ENCODE measurements at regions not wholly inside any gene's neighbourhood (a gene's known extent, or its start where the extent isn't known, plus 50 kb on each side); places are given as distances from the start of the nearest gene placed in this dataset.

DNA sequence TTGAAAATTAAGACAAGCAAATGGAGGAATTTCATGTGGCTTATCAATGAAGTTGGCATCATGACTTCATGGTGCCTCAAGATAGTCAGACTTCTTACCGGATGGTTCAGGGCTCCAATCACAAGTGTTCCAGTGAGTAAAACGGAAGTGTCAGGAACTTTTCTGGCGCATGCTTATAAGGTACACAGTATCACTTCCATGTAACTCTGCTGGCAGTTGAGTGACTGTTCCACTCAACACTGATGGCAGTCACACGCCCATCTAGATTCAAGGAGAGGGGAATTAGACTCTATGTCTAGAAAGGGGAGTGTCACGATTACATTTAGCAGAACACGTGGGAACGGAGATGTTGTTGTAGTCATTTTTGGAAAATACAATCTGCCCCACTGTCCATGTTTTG, 114.3 kb downstream of the KCTD15 start:
- H3K27me3 ChIP-seq (ENCODE audit: control insufficient read depth, insufficient read depth, low read length) = peaks cover 11% of the 10 kb centered on the region
- TF ChIP-seq, protein P1, sequence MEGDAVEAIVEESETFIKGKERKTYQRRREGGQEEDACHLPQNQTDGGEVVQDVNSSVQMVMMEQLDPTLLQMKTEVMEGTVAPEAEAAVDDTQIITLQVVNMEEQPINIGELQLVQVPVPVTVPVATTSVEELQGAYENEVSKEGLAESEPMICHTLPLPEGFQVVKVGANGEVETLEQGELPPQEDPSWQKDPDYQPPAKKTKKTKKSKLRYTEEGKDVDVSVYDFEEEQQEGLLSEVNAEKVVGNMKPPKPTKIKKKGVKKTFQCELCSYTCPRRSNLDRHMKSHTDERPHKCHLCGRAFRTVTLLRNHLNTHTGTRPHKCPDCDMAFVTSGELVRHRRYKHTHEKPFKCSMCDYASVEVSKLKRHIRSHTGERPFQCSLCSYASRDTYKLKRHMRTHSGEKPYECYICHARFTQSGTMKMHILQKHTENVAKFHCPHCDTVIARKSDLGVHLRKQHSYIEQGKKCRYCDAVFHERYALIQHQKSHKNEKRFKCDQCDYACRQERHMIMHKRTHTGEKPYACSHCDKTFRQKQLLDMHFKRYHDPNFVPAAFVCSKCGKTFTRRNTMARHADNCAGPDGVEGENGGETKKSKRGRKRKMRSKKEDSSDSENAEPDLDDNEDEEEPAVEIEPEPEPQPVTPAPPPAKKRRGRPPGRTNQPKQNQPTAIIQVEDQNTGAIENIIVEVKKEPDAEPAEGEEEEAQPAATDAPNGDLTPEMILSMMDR (IDR thresholded peaks at IDR 0.05; ENCODE audit: insufficient read depth, low read length, poor library complexity, severe bottlenecking) = no peak
- DNase-seq (ENCODE audit: low read depth) = no peak

DNA sequence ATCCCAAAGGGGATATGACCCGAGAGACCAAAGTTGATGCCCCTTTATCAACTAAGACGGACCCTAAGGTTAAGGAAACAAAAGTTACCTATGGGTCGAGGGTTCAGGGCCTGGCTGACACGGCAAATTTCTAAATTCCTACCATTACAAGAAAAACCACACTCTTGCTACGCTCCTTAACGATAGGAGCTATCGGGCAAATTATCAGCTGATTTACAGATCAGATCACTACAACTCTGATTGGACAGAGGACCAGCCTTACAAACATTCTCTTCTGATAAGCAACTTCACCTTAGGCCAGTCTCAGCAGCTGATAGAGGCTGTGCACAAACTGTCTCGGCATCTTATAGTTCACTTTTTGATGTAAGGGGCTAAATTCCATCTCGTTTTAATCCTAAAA, 117.9 kb downstream of the KCTD15 start:
- DNase-seq (ENCODE audit: low read depth) = no peak
- TF ChIP-seq, protein P1 (IDR thresholded peaks at IDR 0.05; ENCODE audit: insufficient read depth, low read length, poor library complexity, severe bottlenecking) = no peak
- H3K4me3 ChIP-seq (ENCODE audit: low read depth, low read length) = no peak overlapping the region
- no peaks in the 10 kb centered on the region for H3K27me3 ChIP-seq (ENCODE audit: control insufficient read depth, insufficient read depth, low read length)
- no peaks in the 10 kb centered on the region for H3K36me3 ChIP-seq (ENCODE audit: control insufficient read depth, insufficient read depth, low read length)

More for the DNA sequence above, 114.3 kb downstream of the KCTD15 start:
- H3K4me3 ChIP-seq (ENCODE audit: low read depth, low read length) = no peak overlapping the region
- H3K36me3 ChIP-seq (ENCODE audit: control insufficient read depth, insufficient read depth, low read length) = no peaks in the 10 kb centered on the region

DNA sequence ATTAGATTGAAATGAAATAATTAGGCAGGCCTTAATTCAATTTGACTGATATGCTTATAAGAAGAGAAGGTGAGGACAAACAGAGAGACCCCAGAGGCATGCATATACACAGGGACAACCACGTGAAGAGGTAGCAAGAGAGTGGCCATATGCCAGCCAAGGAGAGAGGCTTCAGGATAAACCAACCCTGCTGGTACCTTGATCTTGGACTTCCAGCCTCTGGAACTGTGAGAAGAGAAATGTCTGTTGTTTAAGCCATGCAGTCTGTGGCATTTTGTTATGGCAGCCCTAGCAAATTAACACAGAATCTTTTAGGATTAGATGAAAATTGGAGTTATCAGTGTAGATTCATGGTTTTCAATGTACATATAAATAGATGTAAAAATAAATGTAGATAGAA, 120.1 kb downstream of the KCTD15 start:
- TF ChIP-seq, protein P1 (IDR thresholded peaks at IDR 0.05; ENCODE audit: insufficient read depth, low read length, poor library complexity, severe bottlenecking) = no peak
- DNase-seq (ENCODE audit: low read depth) = no peak
- H3K36me3 ChIP-seq (ENCODE audit: control insufficient read depth, insufficient read depth, low read length) = no peaks in the 10 kb centered on the region
- no peak overlapping the region for H3K4me3 ChIP-seq (ENCODE audit: low read depth, low read length)
- no peaks in the 10 kb centered on the region for H3K27me3 ChIP-seq (ENCODE audit: control insufficient read depth, insufficient read depth, low read length)

DNA sequence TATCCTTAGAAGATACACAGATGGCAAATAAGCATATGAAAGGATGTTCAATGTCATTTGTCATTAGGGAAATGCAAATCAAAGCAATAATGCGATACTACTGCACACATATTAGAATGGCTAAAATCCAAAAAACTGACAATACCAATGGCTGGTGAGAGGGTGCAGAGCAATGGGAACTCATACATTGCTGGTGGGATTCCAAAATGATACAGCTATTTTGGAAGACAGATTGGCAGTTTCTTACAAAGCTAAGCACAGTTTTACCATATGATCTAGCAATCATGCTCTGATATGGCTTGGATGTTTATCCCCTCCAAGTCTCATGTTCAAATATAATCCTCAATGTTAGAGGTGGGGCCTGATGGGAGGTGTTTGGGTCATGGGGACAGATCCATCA, 122.6 kb downstream of the KCTD15 start:
- TF ChIP-seq, protein P1 (IDR thresholded peaks at IDR 0.05; ENCODE audit: insufficient read depth, low read length, poor library complexity, severe bottlenecking) = no peak
- no peaks in the 10 kb centered on the region for H3K36me3 ChIP-seq (ENCODE audit: control insufficient read depth, insufficient read depth, low read length)
- no peak for DNase-seq (ENCODE audit: low read depth)
- H3K27me3 ChIP-seq (ENCODE audit: control insufficient read depth, insufficient read depth, low read length) = no peaks in the 10 kb centered on the region
- H3K4me3 ChIP-seq (ENCODE audit: low read depth, low read length) = no peak overlapping the region

DNA sequence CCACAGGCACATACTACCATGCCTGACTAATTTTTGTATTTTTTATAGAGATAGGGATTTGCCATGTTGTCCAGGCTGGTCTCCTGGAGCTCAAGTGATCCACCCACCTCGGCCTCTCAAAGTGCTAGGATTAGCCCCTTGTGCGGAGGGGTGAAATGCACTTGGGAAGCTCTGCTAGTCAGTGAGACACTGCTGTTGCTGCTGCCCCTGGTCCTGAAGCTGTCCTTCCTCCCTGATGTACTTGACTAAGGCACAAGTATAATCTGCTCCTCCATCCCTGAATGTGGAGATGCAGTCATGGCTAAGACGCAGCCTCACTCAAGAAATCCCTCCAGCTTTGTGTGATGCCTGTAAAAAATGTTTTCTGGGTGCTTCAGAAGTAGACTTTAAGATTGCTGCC, 124.5 kb downstream of the KCTD15 start:
- no peak for DNase-seq (ENCODE audit: low read depth)
- Histone ChIP-seq H3K27me3 (ENCODE audit: control insufficient read depth, insufficient read depth, low read length) (no peaks in the 10 kb centered on the region), H3K4me3 (ENCODE audit: low read depth, low read length) (no peak overlapping the region)

DNA sequence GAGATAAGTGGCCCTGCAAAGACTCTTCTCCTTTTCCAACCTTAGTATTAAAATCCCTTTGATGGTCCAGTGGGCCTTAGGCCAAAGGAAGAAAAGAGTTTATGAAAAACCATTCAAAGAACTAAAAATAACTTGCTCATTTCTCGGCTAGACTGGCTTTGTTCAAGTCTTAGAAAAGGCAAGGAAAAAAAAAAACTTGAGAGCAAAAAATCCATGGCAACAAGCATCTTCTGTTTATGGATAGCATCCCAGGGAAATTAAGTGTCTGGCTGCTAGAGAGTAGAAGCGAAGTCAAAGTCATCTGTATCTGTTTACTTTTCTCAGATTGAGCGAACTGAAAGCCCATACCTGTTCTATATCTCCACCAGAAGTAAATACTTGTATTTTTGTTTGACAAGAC, 129.6 kb downstream of the KCTD15 start:
- DNase-seq (ENCODE audit: low read depth) = no peak
- no peak overlapping the region for H3K4me3 ChIP-seq (ENCODE audit: low read depth, low read length)
- no peaks in the 10 kb centered on the region for H3K36me3 ChIP-seq (ENCODE audit: control insufficient read depth, insufficient read depth, low read length)
- peaks cover 2% of the 10 kb centered on the region for H3K27me3 ChIP-seq (ENCODE audit: control insufficient read depth, insufficient read depth, low read length)
- TF ChIP-seq, protein P1 (IDR thresholded peaks at IDR 0.05; ENCODE audit: insufficient read depth, low read length, poor library complexity, severe bottlenecking) = no peak

More for the DNA sequence above, 124.5 kb downstream of the KCTD15 start:
- TF ChIP-seq, protein P1 (IDR thresholded peaks at IDR 0.05; ENCODE audit: insufficient read depth, low read length, poor library complexity, severe bottlenecking) = no peak
- no peaks in the 10 kb centered on the region for H3K36me3 ChIP-seq (ENCODE audit: control insufficient read depth, insufficient read depth, low read length)
